Fibroblast of lung (primary cell): ENCODE measurements at regions not wholly inside any gene's neighbourhood (a gene's known extent, or its start where the extent isn't known, plus 50 kb on each side); places are given as distances from the start of the nearest gene placed in this dataset.

ENCODE experiments used
- DNase-seq, 2 donors: peaks; one replicate each; pipeline versions ENCODE4 v3.0.0 to v3.0.0-alpha.2; 2010; ENCODE audit warnings: low read depth in 2 of 2
- H2AFZ ChIP-seq: 2 replicates; pipeline ENCODE4 v1.5.1; 2012; ENCODE audit warnings: low read length, control low read depth, inconsistent platforms
- H3K27ac ChIP-seq: 2 replicates; pipeline ENCODE4 v1.5.1; 2011; ENCODE audit warnings: low read length, control low read depth; ENCODE audit not compliant: insufficient read depth
- H3K27me3 ChIP-seq: 2 replicates; pipeline ENCODE4 v1.5.1; 2011; ENCODE audit warnings: mild to moderate bottlenecking, low read length; ENCODE audit not compliant: control insufficient read depth, insufficient read depth
- H3K36me3 ChIP-seq: 2 replicates; pipeline ENCODE4 v1.5.1; 2011; ENCODE audit warnings: low read length; ENCODE audit not compliant: control insufficient read depth, insufficient read depth
- H3K4me1 ChIP-seq: 2 replicates; pipeline ENCODE4 v1.5.1; 2011; ENCODE audit warnings: low read length; ENCODE audit not compliant: control insufficient read depth, insufficient read depth; ENCODE audit errors: extremely low read depth
- H3K4me2 ChIP-seq: 2 replicates; pipeline ENCODE4 v1.5.1; 2011; ENCODE audit warnings: low read length, control low read depth; ENCODE audit not compliant: insufficient read depth; ENCODE audit errors: extremely low read depth
- H3K4me3 ChIP-seq, 4 experiments: fragments of 200-600 bp in 1 of 4; sonication (generic) in 1 of 4; replicated peaks in 1 of 4; 2 replicates each; pipeline ENCODE4 v1.5.1; 2011 to 2016; ENCODE audit warnings: low read length in 4 of 4, low read depth in 3 of 4, mild to moderate bottlenecking in 3 of 4, control low read depth in 2 of 4, inconsistent platforms in 1 of 4, mixed read lengths in 1 of 4; ENCODE audit not compliant: insufficient read depth in 1 of 4; ENCODE audit errors: control extremely low read depth in 1 of 4
- H3K79me2 ChIP-seq: 2 replicates; pipeline ENCODE4 v1.5.1; 2012; ENCODE audit warnings: mild to moderate bottlenecking, low read length, inconsistent platforms; ENCODE audit not compliant: control insufficient read depth, insufficient read depth
- H3K9ac ChIP-seq: 2 replicates; pipeline ENCODE4 v1.5.1; 2011; ENCODE audit warnings: mild to moderate bottlenecking, low read length, control low read depth; ENCODE audit not compliant: insufficient read depth
- H3K9me3 ChIP-seq: 2 replicates; pipeline ENCODE4 v1.5.1; 2012; ENCODE audit warnings: low read depth, low read length; ENCODE audit not compliant: control insufficient read depth, insufficient read depth
- H4K20me1 ChIP-seq: 2 replicates; pipeline ENCODE4 v1.5.1; 2011; ENCODE audit warnings: low read length; ENCODE audit not compliant: control insufficient read depth, insufficient read depth; ENCODE audit errors: extremely low read depth
- EZH2 ChIP-seq: IDR thresholded peaks from 2 replicates; pipeline ENCODE4 v1.5.1; 2012; ENCODE audit warnings: low read length, control low read depth, mild to moderate bottlenecking; ENCODE audit errors: missing control alignments
- TF ChIP-seq, protein P1 (sequence below), 2 donors: IDR thresholded peaks in 1 of 2; conservative IDR thresholded peaks in 1 of 2; 1 replicate in 1 of 2; 2 replicates in 1 of 2; pipeline ENCODE4 v1.5.1; 2011 to 2012; ENCODE audit warnings: low read length in 2 of 2, control low read depth in 1 of 2, inconsistent platforms in 1 of 2, low read depth in 1 of 2, mild to moderate bottlenecking in 1 of 2

DNA sequence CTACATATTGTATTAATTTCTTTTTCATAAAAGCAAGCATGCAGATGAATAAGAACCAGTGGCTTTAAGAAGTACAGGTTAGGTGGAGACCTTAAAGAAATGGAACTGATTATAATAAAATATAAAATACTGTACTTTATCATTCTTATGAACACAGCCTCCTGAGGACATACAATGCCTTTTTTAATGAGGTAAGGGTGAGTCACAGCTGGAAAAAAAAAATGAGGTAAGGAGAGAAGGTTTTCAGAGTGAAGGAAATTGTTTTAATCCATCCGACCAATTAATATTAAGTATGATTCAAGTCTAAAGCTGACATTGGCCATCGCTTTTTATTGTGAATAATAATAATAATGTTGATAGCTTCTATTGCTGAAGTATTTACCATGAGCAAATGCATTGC lies 170.3 kb upstream of the SOX2 start:
- no peaks in the 10 kb centered on the region for H4K20me1 ChIP-seq
- peak in 1 of 2 donors; percentile 16 for DNase-seq
- no peaks in the 10 kb centered on the region for H3K4me1 ChIP-seq
- no peak overlapping the region for H3K4me3 ChIP-seq
- no peak overlapping the region for H3K27ac ChIP-seq
- no peaks in the 10 kb centered on the region for H3K36me3 ChIP-seq
- H3K79me2 ChIP-seq = no peaks in the 10 kb centered on the region
- no peaks in the 10 kb centered on the region for H3K27me3 ChIP-seq
- no peak overlapping the region for H3K4me2 ChIP-seq
- no peaks in the 10 kb centered on the region for H3K9me3 ChIP-seq
- H3K9ac ChIP-seq = no peak overlapping the region
- H2AFZ ChIP-seq = no peak overlapping the region
- TF ChIP-seq EZH2 = no peak
- TF ChIP-seq, protein P1, sequence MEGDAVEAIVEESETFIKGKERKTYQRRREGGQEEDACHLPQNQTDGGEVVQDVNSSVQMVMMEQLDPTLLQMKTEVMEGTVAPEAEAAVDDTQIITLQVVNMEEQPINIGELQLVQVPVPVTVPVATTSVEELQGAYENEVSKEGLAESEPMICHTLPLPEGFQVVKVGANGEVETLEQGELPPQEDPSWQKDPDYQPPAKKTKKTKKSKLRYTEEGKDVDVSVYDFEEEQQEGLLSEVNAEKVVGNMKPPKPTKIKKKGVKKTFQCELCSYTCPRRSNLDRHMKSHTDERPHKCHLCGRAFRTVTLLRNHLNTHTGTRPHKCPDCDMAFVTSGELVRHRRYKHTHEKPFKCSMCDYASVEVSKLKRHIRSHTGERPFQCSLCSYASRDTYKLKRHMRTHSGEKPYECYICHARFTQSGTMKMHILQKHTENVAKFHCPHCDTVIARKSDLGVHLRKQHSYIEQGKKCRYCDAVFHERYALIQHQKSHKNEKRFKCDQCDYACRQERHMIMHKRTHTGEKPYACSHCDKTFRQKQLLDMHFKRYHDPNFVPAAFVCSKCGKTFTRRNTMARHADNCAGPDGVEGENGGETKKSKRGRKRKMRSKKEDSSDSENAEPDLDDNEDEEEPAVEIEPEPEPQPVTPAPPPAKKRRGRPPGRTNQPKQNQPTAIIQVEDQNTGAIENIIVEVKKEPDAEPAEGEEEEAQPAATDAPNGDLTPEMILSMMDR (conservative IDR thresholded peaks at IDR 0.05 in 1 of 2, IDR thresholded peaks at IDR 0.05 in 1 of 2; ENCODE audit: low read depth in 1 of 2, low read length in 2 of 2) = no peak

DNA sequence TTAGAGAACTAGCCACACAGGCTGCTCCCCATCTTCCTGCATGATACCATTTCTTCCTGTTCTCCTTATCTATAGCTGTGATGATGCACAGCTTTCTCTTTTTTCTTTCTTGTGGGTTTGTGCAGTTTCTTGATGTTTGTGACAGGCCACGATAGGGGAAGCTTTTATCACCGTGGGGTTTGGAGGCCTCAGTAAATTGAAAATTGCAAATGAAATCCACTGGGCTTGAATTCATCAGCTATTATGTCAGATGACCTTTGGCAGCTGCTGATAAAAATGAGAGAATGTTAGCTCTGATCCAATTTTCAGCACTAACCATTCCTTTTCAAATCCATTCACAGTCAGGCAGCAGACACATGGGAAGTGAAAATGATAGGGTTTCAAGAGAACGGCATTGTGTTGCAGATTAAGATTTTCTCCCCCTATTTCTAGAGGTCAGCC lies 176.9 kb upstream of the SOX2 start:
- Histone ChIP-seq H4K20me1 (no peaks in the 10 kb centered on the region), H3K27me3 (no peaks in the 10 kb centered on the region), H3K79me2 (no peaks in the 10 kb centered on the region), H3K4me3 (no peak overlapping the region), H3K9ac (no peak overlapping the region), H3K4me2 (no peak overlapping the region), H2AFZ (no peak overlapping the region), H3K9me3 (no peaks in the 10 kb centered on the region), H3K4me1 (no peaks in the 10 kb centered on the region), H3K36me3 (no peaks in the 10 kb centered on the region), H3K27ac (no peak overlapping the region)
- DNase-seq = peak in 1 of 2 donors; percentile 40
- no peak for TF ChIP-seq EZH2
- TF ChIP-seq, protein P1 (conservative IDR thresholded peaks at IDR 0.05 in 1 of 2, IDR thresholded peaks at IDR 0.05 in 1 of 2; ENCODE audit: low read depth in 1 of 2, low read length in 2 of 2) = no peak

DNA sequence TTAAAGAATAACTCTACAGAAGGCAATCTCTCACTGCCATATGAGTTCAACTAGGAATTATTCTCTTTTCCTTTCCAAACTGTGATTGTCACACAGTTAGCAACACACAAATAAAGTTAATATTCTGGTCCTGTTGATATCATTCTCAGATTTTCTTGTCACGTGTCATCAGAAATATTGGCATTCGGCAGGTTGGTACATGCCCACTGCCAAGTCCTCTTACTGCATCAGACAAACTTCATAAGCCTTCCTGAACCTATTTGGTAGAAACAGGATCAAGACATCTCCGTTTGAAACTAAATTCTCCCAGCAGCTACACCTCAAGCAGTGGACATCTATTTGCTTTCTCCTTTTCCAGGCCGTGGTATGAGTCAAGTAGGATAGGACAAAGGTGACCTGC lies 177.9 kb upstream of the SOX2 start:
- no peaks in the 10 kb centered on the region for H3K27me3 ChIP-seq
- no peaks in the 10 kb centered on the region for H3K36me3 ChIP-seq
- no peak overlapping the region for H2AFZ ChIP-seq
- H3K4me1 ChIP-seq = no peaks in the 10 kb centered on the region
- no peaks in the 10 kb centered on the region for H3K79me2 ChIP-seq
- H4K20me1 ChIP-seq = no peaks in the 10 kb centered on the region
- no peak overlapping the region for H3K4me2 ChIP-seq
- H3K4me3 ChIP-seq = no peak overlapping the region
- H3K9ac ChIP-seq = no peak overlapping the region
- TF ChIP-seq, protein P1 (conservative IDR thresholded peaks at IDR 0.05 in 1 of 2, IDR thresholded peaks at IDR 0.05 in 1 of 2; ENCODE audit: low read depth in 1 of 2, low read length in 2 of 2) = no peak
- TF ChIP-seq EZH2 = no peak
- H3K9me3 ChIP-seq = no peaks in the 10 kb centered on the region
- DNase-seq = no peak
- no peak overlapping the region for H3K27ac ChIP-seq
